Lower leg skin (tissue), 3 donors: ENCODE measurements at regions not wholly inside any gene's neighbourhood (a gene's known extent, or its start where the extent isn't known, plus 50 kb on each side); places are given as distances from the start of the nearest gene placed in this dataset.

Experiments
- POLR2A ChIP-seq, 2 donors: fragments of 450-650 bp; IDR thresholded peaks; one replicate each; pipeline ENCODE4 v1.6.1; 2016 to 2017; ENCODE audit warnings: antibody characterized with exemption in 2 of 2, mild to moderate bottlenecking in 1 of 2, moderate library complexity in 1 of 2
- TF ChIP-seq, protein P1 (sequence below), 3 donors: fragments of 450-650 bp; IDR thresholded peaks; one replicate each; pipeline ENCODE4 v1.5.1; 2016; ENCODE audit warnings: antibody characterized with exemption in 3 of 3, mild to moderate bottlenecking in 3 of 3, moderate library complexity in 2 of 3

- TF ChIP-seq, protein P1, sequence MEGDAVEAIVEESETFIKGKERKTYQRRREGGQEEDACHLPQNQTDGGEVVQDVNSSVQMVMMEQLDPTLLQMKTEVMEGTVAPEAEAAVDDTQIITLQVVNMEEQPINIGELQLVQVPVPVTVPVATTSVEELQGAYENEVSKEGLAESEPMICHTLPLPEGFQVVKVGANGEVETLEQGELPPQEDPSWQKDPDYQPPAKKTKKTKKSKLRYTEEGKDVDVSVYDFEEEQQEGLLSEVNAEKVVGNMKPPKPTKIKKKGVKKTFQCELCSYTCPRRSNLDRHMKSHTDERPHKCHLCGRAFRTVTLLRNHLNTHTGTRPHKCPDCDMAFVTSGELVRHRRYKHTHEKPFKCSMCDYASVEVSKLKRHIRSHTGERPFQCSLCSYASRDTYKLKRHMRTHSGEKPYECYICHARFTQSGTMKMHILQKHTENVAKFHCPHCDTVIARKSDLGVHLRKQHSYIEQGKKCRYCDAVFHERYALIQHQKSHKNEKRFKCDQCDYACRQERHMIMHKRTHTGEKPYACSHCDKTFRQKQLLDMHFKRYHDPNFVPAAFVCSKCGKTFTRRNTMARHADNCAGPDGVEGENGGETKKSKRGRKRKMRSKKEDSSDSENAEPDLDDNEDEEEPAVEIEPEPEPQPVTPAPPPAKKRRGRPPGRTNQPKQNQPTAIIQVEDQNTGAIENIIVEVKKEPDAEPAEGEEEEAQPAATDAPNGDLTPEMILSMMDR (IDR thresholded peaks at IDR 0.05) = no peak
- TF ChIP-seq POLR2A (IDR thresholded peaks at IDR 0.05) = no peak
Measured at GRCh38 chr4:129974730-129975129, 878.8 kb downstream of the C4orf33 start.
